T-helper 1 cell treated with Interleukin-12 subunit alpha and Interleukin-12 subunit beta and Interleukin-4 antibody, amounts not matched to agents 30 μg/mL and 1 μg/mL, for 36 hours (primary cell): ENCODE measurements at regions not wholly inside any gene's neighbourhood (a gene's known extent, or its start where the extent isn't known, plus 50 kb on each side); places are given as distances from the start of the nearest gene placed in this dataset.

Source experiments
- H3K27ac Mint-ChIP-seq: one replicate; pipeline ENCODE4 v1.8.0; 2021; ENCODE audit warnings: mild to moderate bottlenecking, mixed read lengths
- H3K27me3 Mint-ChIP-seq: one replicate; pipeline ENCODE4 v1.8.0; 2021; ENCODE audit warnings: low read depth, mixed read lengths
- H3K36me3 Mint-ChIP-seq: one replicate; pipeline ENCODE4 v1.8.0; 2021; ENCODE audit warnings: low read depth, mixed read lengths
- H3K4me1 Mint-ChIP-seq: one replicate; pipeline ENCODE4 v1.8.0; 2021; ENCODE audit warnings: low read depth, mixed read lengths
- H3K4me3 Mint-ChIP-seq: one replicate; pipeline ENCODE4 v1.8.0; 2021; ENCODE audit warnings: mild to moderate bottlenecking, moderate library complexity, mixed read lengths
- H3K9me3 Mint-ChIP-seq: one replicate; pipeline ENCODE4 v1.8.0; 2021; ENCODE audit warnings: mixed read lengths

- Mint-ChIP-seq H3K36me3 (peaks cover 7% of the 10 kb centered on the region), H3K27ac (no peak overlapping the region)
These were observed 205.8 kb upstream of the NFE2L3 start for GRCh38 chr7:25946181-25946580.

GRCh38 chr7:25947669-25948516 lies 204.1 kb upstream of the NFE2L3 start:
- H3K27me3 Mint-ChIP-seq = no peaks in the 10 kb centered on the region
- peaks cover 6% of the 10 kb centered on the region for H3K9me3 Mint-ChIP-seq
- H3K36me3 Mint-ChIP-seq = peaks cover 7% of the 10 kb centered on the region
- no peak overlapping the region for H3K27ac Mint-ChIP-seq
- peaks cover 16% of the 10 kb centered on the region for H3K4me1 Mint-ChIP-seq
- H3K4me3 Mint-ChIP-seq = no peak overlapping the region

More at GRCh38 chr7:25946181-25946580, 205.8 kb upstream of the NFE2L3 start:
- peaks cover 16% of the 10 kb centered on the region for H3K4me1 Mint-ChIP-seq
- no peak overlapping the region for H3K4me3 Mint-ChIP-seq
- no peaks in the 10 kb centered on the region for H3K27me3 Mint-ChIP-seq
- peaks cover 6% of the 10 kb centered on the region for H3K9me3 Mint-ChIP-seq

GRCh38 chr7:25949736-25950487 lies 202.1 kb upstream of the NFE2L3 start:
- peaks cover 7% of the 10 kb centered on the region for H3K36me3 Mint-ChIP-seq
- H3K4me1 Mint-ChIP-seq = peaks cover 16% of the 10 kb centered on the region
- H3K27me3 Mint-ChIP-seq = peaks cover 4% of the 10 kb centered on the region
- H3K4me3 Mint-ChIP-seq = peak overlapping the region; percentile 85
- H3K9me3 Mint-ChIP-seq = peaks cover 6% of the 10 kb centered on the region
- peak overlapping the region; percentile 45 for H3K27ac Mint-ChIP-seq

- Mint-ChIP-seq H3K4me1 (peaks cover 16% of the 10 kb centered on the region), H3K4me3 (peak overlapping the region; percentile 93), H3K9me3 (peaks cover 6% of the 10 kb centered on the region), H3K27ac (peak overlapping the region; percentile 80), H3K27me3 (peaks cover 9% of the 10 kb centered on the region), H3K36me3 (peaks cover 7% of the 10 kb centered on the region)
These were observed 201.2 kb upstream of the NFE2L3 start for GRCh38 chr7:25950488-25951413.

- Mint-ChIP-seq H3K27ac (no peak overlapping the region), H3K4me3 (peak overlapping the region; percentile 26)
These were observed 200.4 kb upstream of the NFE2L3 start for GRCh38 chr7:25951414-25952260.

GRCh38 chr7:25952261-25953057 lies 199.5 kb upstream of the NFE2L3 start:
- Mint-ChIP-seq H3K4me3 (peak overlapping the region; percentile 7), H3K36me3 (peaks cover 4% of the 10 kb centered on the region), H3K9me3 (no peaks in the 10 kb centered on the region), H3K27ac (no peak overlapping the region), H3K27me3 (peaks cover 18% of the 10 kb centered on the region), H3K4me1 (peaks cover 16% of the 10 kb centered on the region)

More at GRCh38 chr7:25951414-25952260, 200.4 kb upstream of the NFE2L3 start:
- H3K4me1 Mint-ChIP-seq = peaks cover 16% of the 10 kb centered on the region
- peaks cover 6% of the 10 kb centered on the region for H3K36me3 Mint-ChIP-seq
- H3K27me3 Mint-ChIP-seq = peaks cover 16% of the 10 kb centered on the region
- peaks cover 4% of the 10 kb centered on the region for H3K9me3 Mint-ChIP-seq

- peaks cover 13% of the 10 kb centered on the region for H3K4me1 Mint-ChIP-seq
- peaks cover 4% of the 10 kb centered on the region for H3K36me3 Mint-ChIP-seq
- H3K27ac Mint-ChIP-seq = no peak overlapping the region
- H3K27me3 Mint-ChIP-seq = peaks cover 18% of the 10 kb centered on the region
- no peak overlapping the region for H3K4me3 Mint-ChIP-seq
- H3K9me3 Mint-ChIP-seq = no peaks in the 10 kb centered on the region
These were observed 198.1 kb upstream of the NFE2L3 start for GRCh38 chr7:25953859-25954258.

- Mint-ChIP-seq H3K36me3 (no peaks in the 10 kb centered on the region), H3K9me3 (no peaks in the 10 kb centered on the region), H3K27me3 (peaks cover 18% of the 10 kb centered on the region), H3K4me3 (no peak overlapping the region), H3K27ac (no peak overlapping the region), H3K4me1 (peaks cover 8% of the 10 kb centered on the region)
These were observed 197.6 kb upstream of the NFE2L3 start for GRCh38 chr7:25954395-25954794.

- Mint-ChIP-seq H3K27ac (no peak overlapping the region), H3K36me3 (no peaks in the 10 kb centered on the region), H3K4me1 (no peaks in the 10 kb centered on the region), H3K27me3 (peaks cover 35% of the 10 kb centered on the region), H3K4me3 (no peak overlapping the region), H3K9me3 (no peaks in the 10 kb centered on the region)
These were observed 192.7 kb upstream of the NFE2L3 start for GRCh38 chr7:25959168-25959734.

GRCh38 chr7:25963733-25964132 lies 188.3 kb upstream of the NFE2L3 start:
- Mint-ChIP-seq H3K36me3 (no peaks in the 10 kb centered on the region), H3K27ac (no peak overlapping the region), H3K9me3 (no peaks in the 10 kb centered on the region), H3K4me1 (peaks cover 22% of the 10 kb centered on the region), H3K27me3 (peaks cover 44% of the 10 kb centered on the region), H3K4me3 (no peak overlapping the region)

GRCh38 chr7:25964483-25964991 lies 187.5 kb upstream of the NFE2L3 start:
- peaks cover 44% of the 10 kb centered on the region for H3K27me3 Mint-ChIP-seq
- no peak overlapping the region for H3K27ac Mint-ChIP-seq

GRCh38 chr7:25965405-25966123 lies 186.4 kb upstream of the NFE2L3 start:
- H3K36me3 Mint-ChIP-seq = no peaks in the 10 kb centered on the region
- H3K4me1 Mint-ChIP-seq = peaks cover 23% of the 10 kb centered on the region
- peaks cover 37% of the 10 kb centered on the region for H3K27me3 Mint-ChIP-seq
- H3K9me3 Mint-ChIP-seq = no peaks in the 10 kb centered on the region
- no peak overlapping the region for H3K27ac Mint-ChIP-seq
- no peak overlapping the region for H3K4me3 Mint-ChIP-seq

More at GRCh38 chr7:25964483-25964991, 187.5 kb upstream of the NFE2L3 start:
- no peak overlapping the region for H3K4me3 Mint-ChIP-seq
- no peaks in the 10 kb centered on the region for H3K9me3 Mint-ChIP-seq
- no peaks in the 10 kb centered on the region for H3K36me3 Mint-ChIP-seq
- H3K4me1 Mint-ChIP-seq = peaks cover 23% of the 10 kb centered on the region
